Muscle layer of duodenum (tissue), 2 donors: ENCODE measurements at regions not wholly inside any gene's neighbourhood (a gene's known extent, or its start where the extent isn't known, plus 50 kb on each side); places are given as distances from the start of the nearest gene placed in this dataset.

Experiments used
- H3K27ac ChIP-seq: one replicate; pipeline ENCODE4 v1.7.0; 2013; ENCODE audit warnings: mild to moderate bottlenecking, low read length
- H3K27me3 ChIP-seq: one replicate; pipeline ENCODE4 v1.7.0; 2013; ENCODE audit warnings: low read depth, mild to moderate bottlenecking, control low read depth, low read length
- H3K36me3 ChIP-seq, 2 donors: one replicate each; pipeline ENCODE4 v1.7.0; 2013; ENCODE audit warnings: low read length in 2 of 2, control low read depth in 1 of 2, mild to moderate bottlenecking in 1 of 2; ENCODE audit not compliant: insufficient read depth in 2 of 2, control insufficient read depth in 1 of 2
- H3K4me1 ChIP-seq, 2 donors: one replicate each; pipeline ENCODE4 v1.7.0; 2013; ENCODE audit warnings: low read length in 2 of 2, mild to moderate bottlenecking in 2 of 2, control low read depth in 1 of 2, moderate library complexity in 1 of 2; ENCODE audit not compliant: insufficient read depth in 2 of 2, control insufficient read depth in 1 of 2
- H3K4me3 ChIP-seq, 2 donors: one replicate each; pipeline ENCODE4 v1.7.0; 2013; ENCODE audit warnings: low read length in 2 of 2, low read depth in 1 of 2, mild to moderate bottlenecking in 1 of 2
- H3K9me3 ChIP-seq, 2 donors: one replicate each; pipeline ENCODE4 v1.7.0; 2013; ENCODE audit warnings: low read length in 2 of 2, control low read depth in 1 of 2, mild to moderate bottlenecking in 1 of 2; ENCODE audit not compliant: control insufficient read depth in 1 of 2
- donor health status: healthy.

DNA sequence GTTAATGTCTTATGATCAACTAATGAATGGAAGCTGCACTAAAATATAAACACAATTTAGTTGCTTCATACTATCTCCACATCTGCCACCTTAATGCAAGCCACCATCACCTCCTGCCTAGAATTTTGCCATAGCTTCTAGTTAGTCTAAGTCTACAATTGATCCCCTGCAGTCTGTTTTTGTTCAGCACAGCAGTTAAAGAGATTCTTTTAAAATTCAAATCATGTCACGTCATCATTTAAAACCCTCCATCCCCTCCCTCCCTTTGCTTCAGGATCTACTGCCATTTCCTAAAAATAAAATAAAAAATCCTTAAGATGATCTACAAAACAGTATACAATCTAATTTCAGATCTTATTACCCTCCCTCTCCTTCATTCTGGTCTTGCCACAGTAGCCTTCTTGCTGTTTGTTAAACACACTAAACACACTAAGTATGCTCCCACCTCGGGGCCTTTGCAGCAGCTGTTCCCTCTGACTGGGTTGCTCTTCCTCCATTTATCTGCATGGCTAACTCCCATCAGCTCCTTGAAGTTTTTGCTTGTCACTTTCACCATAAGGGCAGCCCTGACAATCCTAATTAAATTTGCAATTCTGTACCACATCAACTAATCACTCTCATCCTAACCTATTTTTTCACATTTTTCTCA lies 97.0 kb upstream of the FOXP2 start:
- Histone ChIP-seq H3K4me3 (no peak overlapping the region), H3K9me3 (no peaks in the 10 kb centered on the region), H3K27me3 (no peaks in the 10 kb centered on the region), H3K4me1 (no peaks in the 10 kb centered on the region), H3K36me3 (no peaks in the 10 kb centered on the region), H3K27ac (no peak overlapping the region)

DNA sequence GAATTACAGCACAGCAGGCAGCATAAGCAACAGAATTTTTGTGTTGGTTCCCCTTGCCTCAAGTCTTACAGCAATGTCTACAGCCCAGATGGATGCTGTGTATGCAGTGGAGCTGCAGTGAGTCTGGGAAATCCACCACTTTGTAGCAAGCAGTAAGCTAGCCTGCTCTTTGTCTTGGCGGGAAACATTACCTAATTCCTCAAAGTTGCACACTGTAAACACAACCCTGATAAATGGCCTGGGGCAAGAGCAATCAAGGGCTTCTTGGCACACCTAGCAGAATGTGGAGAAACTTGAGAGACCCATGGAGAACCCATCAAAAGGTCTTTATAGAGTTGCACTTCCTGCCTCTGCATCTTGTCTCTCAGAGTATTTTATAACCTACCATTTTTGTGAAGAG lies 102.0 kb upstream of the FOXP2 start:
- Histone ChIP-seq H3K27ac (no peak overlapping the region), H3K9me3 (no peaks in the 10 kb centered on the region), H3K36me3 (no peaks in the 10 kb centered on the region)

DNA sequence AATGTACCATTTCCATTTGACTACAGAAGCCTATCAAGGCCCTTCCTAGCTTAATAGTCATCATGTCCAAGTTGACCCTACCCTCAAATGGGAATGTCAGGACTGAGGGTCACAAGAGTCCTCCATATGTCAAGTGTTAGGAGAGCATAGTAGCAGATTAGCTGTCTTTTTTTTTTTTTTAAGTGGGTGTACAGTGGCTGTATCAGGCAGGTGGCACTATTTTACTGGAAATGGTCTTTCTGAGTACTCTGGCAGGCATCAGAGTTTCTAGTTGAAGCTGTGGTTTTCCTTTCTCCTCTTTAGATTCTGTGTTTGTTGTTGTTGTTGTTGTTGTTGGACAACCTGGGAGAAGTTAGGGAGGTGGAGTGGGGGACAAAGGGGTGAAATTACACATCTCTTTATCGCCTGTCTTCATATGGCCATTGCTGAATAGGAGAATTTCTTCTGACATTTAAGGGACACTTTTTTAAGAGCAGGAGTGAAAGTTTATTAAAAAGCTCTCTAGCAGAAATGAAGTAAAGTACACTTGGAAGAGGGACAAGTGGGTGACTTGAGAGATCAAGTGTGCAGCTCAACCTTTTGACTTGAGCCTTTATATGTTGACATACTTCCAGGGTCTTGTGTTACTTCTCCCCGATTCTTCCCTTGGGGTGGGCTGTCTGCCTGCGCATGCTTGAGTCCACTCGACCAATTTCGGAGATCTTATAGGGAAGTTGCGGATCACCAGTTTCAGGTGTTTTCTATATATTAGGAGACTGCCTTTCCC lies 104.1 kb upstream of the FOXP2 start:
- H3K27me3 ChIP-seq = no peaks in the 10 kb centered on the region
- no peak overlapping the region for H3K27ac ChIP-seq
- H3K9me3 ChIP-seq = no peaks in the 10 kb centered on the region
- no peaks in the 10 kb centered on the region for H3K36me3 ChIP-seq
- no peaks in the 10 kb centered on the region for H3K4me1 ChIP-seq
- no peak overlapping the region for H3K4me3 ChIP-seq

More for the DNA sequence above, 102.0 kb upstream of the FOXP2 start:
- Histone ChIP-seq H3K4me1 (no peaks in the 10 kb centered on the region), H3K27me3 (no peaks in the 10 kb centered on the region), H3K4me3 (no peak overlapping the region)

DNA sequence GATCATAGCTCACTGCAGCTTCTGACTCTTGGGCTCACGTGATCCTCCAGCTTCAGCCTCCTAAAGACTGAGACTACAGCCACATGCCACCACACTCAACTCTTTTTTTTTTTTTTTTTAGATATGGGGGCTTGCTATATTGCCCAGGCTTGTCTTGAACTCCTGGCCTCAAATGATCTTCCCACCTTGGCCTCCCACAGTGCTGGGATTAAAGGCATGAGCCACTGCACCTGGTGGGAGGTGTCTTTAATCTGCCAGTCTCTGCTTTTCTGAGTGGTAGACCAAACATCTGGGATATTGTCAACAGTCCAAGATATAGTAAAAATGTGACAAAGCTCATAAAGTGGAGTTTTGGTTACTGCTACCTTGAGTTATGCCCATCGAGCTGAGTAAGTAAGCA lies 104.9 kb upstream of the FOXP2 start:
- H3K4me3 ChIP-seq = no peak overlapping the region
- no peak overlapping the region for H3K27ac ChIP-seq
- no peaks in the 10 kb centered on the region for H3K27me3 ChIP-seq
- no peaks in the 10 kb centered on the region for H3K9me3 ChIP-seq
- no peaks in the 10 kb centered on the region for H3K36me3 ChIP-seq
- H3K4me1 ChIP-seq = no peaks in the 10 kb centered on the region

DNA sequence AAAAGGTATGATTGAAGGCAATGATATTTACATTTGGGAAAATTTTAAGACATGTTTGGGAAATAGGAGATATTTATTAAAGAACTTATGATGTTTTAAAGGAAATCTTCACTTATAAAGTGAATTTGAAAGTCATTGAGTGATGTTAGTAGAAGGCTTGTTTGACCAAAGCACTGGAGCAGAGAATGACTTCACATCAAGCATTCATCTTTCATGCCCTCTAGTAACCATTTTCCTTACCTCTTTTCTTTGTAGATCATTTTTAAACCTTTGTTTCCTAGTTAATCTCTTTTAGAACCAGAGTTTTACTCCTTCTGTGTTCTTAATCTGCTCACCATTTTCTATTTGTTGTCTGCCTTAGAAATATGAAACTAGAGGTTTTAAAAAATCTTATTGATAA lies 111.3 kb upstream of the FOXP2 start:
- H3K36me3 ChIP-seq = no peaks in the 10 kb centered on the region
- H3K9me3 ChIP-seq = no peaks in the 10 kb centered on the region
- H3K27ac ChIP-seq = no peak overlapping the region
- no peak overlapping the region for H3K4me3 ChIP-seq
- H3K4me1 ChIP-seq = no peaks in the 10 kb centered on the region
- H3K27me3 ChIP-seq = no peaks in the 10 kb centered on the region

DNA sequence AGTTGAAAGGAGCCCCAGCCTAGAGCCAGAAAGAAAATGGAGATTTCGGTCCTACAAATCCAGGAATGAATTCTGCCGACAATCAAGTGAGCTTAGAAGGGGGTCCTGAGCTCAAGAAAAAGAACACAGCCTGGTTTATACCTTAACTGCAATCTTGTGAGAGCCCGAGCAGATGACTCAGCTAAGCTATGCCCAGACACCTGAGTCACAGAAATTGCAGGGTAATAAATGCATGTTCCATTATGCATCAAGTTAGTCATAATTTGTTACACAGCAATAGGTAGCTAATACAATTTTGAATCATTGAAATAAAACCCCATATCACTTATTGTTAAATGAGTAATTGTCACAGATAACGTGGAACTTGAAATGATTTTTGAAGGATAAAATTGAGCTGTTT lies 111.8 kb upstream of the FOXP2 start:
- Histone ChIP-seq H3K4me1 (no peaks in the 10 kb centered on the region), H3K36me3 (no peaks in the 10 kb centered on the region), H3K27me3 (no peaks in the 10 kb centered on the region), H3K4me3 (no peak overlapping the region), H3K9me3 (no peaks in the 10 kb centered on the region), H3K27ac (no peak overlapping the region)

DNA sequence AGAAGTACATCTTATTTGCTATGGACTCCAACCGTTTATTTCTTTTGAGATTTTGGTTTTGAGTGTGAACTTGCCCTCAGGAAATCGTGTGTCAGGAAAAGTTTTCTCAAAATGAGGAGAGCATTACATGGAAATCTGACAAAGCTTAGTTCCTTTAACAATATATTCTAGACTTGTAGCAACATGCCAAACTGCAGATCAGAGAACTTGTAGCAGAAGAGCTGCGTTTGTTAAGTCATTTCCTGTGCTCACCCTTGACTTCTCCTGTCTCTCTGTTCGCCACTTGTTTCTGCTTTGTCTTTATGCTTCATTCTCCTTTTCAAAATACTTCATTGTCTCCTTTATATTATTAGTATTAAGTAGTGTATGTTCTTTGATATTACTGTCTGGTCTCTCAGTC lies 116.6 kb upstream of the FOXP2 start:
- Histone ChIP-seq H3K27ac (no peak overlapping the region), H3K9me3 (no peaks in the 10 kb centered on the region), H3K36me3 (no peaks in the 10 kb centered on the region), H3K4me3 (no peak overlapping the region), H3K27me3 (no peaks in the 10 kb centered on the region), H3K4me1 (no peaks in the 10 kb centered on the region)

DNA sequence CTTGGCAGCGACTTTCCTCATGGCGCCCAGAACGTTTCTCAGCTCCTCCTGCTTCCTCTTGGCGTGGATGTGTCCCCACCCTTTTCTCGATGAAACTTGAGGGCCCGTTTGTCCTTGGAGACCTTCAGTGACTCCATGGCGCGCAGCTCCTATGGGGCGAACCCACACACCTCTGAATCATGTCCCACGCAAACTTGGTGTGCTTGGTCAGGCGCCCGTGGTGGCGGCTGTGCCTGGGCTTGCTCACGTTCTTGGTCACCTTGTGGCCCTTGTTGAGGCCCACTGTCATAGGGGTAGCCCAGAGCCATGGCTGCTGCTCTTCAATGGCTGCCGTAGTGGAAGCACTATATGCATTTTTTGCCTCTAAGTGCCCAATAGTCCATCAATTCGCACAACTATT lies 117.5 kb upstream of the FOXP2 start:
- H3K27me3 ChIP-seq = no peaks in the 10 kb centered on the region
- H3K27ac ChIP-seq = no peak overlapping the region
- no peak overlapping the region for H3K4me3 ChIP-seq
- H3K4me1 ChIP-seq = no peaks in the 10 kb centered on the region
- H3K9me3 ChIP-seq = no peaks in the 10 kb centered on the region
- no peaks in the 10 kb centered on the region for H3K36me3 ChIP-seq

DNA sequence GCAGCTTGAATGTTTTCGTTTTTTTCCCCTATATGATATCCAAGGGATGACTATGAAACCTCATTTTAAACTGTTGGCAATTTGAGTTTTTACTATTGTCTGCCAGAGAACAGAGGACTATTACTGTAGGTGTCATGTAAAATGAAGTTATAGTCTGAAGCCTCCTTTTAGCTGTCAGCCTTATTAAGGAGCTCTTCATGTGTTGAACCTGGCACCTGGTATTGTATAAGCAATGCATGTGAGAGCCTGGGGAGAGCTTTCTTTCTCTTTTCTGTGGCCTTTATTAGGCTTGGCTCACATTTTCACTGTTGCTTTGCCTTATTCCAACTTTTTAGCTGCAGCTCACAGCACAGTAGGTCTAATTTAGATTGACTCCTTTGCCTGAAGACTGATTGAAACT lies 119.1 kb upstream of the FOXP2 start:
- no peak overlapping the region for H3K27ac ChIP-seq
- peaks cover 0 to 3% of the 10 kb centered on the region in 2 donors for H3K9me3 ChIP-seq
- H3K4me3 ChIP-seq = no peak overlapping the region
- no peaks in the 10 kb centered on the region for H3K4me1 ChIP-seq
- H3K36me3 ChIP-seq = peaks cover 0 to 5% of the 10 kb centered on the region in 2 donors
- H3K27me3 ChIP-seq = no peaks in the 10 kb centered on the region

DNA sequence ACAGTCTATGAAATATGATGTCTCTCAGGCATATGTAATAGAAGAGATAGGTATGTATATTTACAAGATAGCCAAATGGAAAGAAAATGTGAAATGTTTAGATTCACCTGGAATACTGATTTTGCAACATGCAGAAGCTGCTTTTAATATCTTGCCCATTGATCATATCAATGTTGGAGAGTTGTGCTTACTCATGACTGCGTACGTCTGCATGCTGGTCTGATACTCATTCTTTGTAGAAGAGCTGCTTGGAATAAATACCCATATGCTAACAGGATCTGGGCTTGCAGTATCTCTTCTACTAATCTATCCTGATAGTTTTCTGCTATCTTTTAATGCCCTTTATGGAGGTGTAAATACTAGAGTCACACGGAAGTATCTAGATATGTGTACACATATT lies 120.6 kb upstream of the FOXP2 start:
- no peaks in the 10 kb centered on the region for H3K4me1 ChIP-seq
- no peaks in the 10 kb centered on the region for H3K27me3 ChIP-seq
- peaks cover 0 to 5% of the 10 kb centered on the region in 2 donors for H3K36me3 ChIP-seq
- H3K27ac ChIP-seq = no peak overlapping the region
- no peak overlapping the region for H3K4me3 ChIP-seq
- peaks cover 0 to 3% of the 10 kb centered on the region in 2 donors for H3K9me3 ChIP-seq

DNA sequence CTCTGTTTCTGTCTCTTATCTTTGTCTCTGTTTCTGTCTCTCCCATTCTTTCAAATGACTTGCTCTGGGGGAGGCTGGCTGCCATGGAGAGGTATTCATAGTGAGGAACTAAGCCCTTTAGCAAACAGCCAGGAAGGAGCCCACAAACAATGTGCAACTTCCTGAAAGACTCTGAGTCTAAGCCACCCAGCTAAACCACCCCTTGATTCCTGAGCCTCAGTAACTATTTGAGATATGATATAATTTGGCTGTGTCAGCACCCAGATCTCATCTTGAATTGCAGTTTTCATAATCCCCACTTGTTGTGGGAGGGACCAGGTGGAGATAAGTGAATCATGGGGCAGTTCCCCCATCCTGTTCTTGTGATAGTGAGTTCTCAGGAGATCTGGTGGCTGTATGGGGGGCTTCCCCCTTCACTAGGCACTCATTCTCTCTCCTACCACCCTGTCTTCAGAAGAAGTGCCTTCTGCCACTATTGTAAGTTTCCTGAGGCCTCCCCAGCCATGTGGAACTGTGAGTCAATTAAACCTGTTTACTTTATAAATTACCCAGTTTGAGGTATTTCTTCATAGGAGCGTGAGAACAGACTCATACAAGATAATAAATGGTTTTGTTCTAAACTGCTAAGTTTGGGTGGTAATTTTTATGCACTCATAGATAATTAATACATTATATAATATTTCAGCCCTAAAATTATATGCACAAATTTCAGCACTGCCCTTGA lies 121.2 kb upstream of the FOXP2 start:
- H3K27me3 ChIP-seq = no peaks in the 10 kb centered on the region
- peaks cover 0 to 5% of the 10 kb centered on the region in 2 donors for H3K36me3 ChIP-seq
- no peak overlapping the region for H3K4me3 ChIP-seq
- no peaks in the 10 kb centered on the region for H3K4me1 ChIP-seq
- H3K27ac ChIP-seq = no peak overlapping the region
- peaks cover 0 to 3% of the 10 kb centered on the region in 2 donors for H3K9me3 ChIP-seq
